HL-60 (cell line): ENCODE measurements at regions not wholly inside any gene's neighbourhood (a gene's known extent, or its start where the extent isn't known, plus 50 kb on each side); places are given as distances from the start of the nearest gene placed in this dataset.

ENCODE experiments used
- GABPA ChIP-seq: IDR thresholded peaks from 2 replicates; pipeline ENCODE4 v1.6.1; 2012; ENCODE audit warnings: low read depth
- POLR2AphosphoS5 ChIP-seq: IDR thresholded peaks from 2 replicates; pipeline ENCODE4 v1.6.1; 2012; ENCODE audit warnings: low read depth
- SPI1 ChIP-seq: IDR thresholded peaks from 2 replicates; pipeline ENCODE4 v1.6.1; 2012; ENCODE audit warnings: low read depth, mild to moderate bottlenecking, borderline replicate concordance
- TF ChIP-seq, protein P1 (sequence below): IDR thresholded peaks from one replicate; pipeline ENCODE4 v1.5.1; 2011; ENCODE audit warnings: low read length, control low read depth, inconsistent platforms; ENCODE audit not compliant: insufficient read depth

DNA sequence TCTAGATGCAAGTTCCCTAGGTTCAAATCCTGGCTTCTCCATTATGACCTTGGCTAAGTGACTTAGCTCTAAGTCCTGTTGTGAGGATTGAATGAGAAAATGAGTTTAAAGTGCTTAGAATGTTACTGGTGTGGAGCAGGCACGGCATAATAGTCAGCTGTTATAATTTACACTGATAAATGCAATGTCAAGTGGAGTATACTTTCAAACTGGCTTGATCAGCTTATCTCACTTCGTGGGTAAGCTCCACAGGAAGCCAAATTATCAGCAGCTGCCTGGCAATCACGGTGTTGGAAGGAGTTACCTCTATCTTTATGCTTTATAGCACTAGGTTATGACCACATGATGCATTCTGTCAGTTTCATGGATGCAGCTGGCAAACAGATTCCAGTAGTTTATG is 272.8 kb downstream of the OLFM4 start:
- TF ChIP-seq POLR2AphosphoS5, result no peak
- no peak for TF ChIP-seq GABPA
- TF ChIP-seq, protein P1, sequence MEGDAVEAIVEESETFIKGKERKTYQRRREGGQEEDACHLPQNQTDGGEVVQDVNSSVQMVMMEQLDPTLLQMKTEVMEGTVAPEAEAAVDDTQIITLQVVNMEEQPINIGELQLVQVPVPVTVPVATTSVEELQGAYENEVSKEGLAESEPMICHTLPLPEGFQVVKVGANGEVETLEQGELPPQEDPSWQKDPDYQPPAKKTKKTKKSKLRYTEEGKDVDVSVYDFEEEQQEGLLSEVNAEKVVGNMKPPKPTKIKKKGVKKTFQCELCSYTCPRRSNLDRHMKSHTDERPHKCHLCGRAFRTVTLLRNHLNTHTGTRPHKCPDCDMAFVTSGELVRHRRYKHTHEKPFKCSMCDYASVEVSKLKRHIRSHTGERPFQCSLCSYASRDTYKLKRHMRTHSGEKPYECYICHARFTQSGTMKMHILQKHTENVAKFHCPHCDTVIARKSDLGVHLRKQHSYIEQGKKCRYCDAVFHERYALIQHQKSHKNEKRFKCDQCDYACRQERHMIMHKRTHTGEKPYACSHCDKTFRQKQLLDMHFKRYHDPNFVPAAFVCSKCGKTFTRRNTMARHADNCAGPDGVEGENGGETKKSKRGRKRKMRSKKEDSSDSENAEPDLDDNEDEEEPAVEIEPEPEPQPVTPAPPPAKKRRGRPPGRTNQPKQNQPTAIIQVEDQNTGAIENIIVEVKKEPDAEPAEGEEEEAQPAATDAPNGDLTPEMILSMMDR, result no peak
- TF ChIP-seq SPI1, result no peak
